ENCODE measurements at regions not wholly inside any gene's neighbourhood (a gene's known extent, or its start where the extent isn't known, plus 50 kb on each side); places are given as distances from the start of the nearest gene placed in this dataset.

DNA sequence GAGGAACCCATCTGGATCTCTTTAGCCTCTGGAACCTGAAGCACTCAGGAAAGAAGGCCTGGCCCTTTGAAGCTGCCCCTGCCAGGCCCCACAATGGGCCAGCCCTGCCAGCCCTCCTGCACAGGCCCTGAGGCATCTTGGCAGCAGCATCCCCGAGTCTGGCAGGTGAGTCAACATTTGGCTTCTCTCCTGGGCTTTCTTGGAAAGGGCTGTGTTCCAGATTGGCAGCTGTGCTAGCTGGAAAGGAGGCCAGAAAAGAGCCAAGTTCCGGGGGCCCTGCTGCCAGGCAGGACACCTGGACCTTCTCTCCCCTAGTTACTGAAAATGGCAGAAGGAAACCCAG, 187.2 kb downstream of the SHQ1 start:
- Histone ChIP-seq H4K8ac (ENCODE audit: extremely low read depth, insufficient read depth, low read length) (no peak overlapping the region), H2BK5ac (ENCODE audit: low read depth, low read length) (no peak overlapping the region), H2BK120ac (replicated peaks; ENCODE audit: low read depth, low read length) (no peak overlapping the region), H2AFZ (ENCODE audit: low read length) (no peak overlapping the region), H2AK5ac (ENCODE audit: low read depth, low read length) (no peak overlapping the region), H3K9ac (replicated peaks in 1 of 4; ENCODE audit: extremely low read depth in 1 of 4, low read depth in 3 of 4, low read length in 3 of 4) (no peak overlapping the region), H3K4me2 (ENCODE audit: insufficient read depth in 1 of 2, low read depth in 2 of 2, low read length in 2 of 2) (no peak overlapping the region), H3K27me3 (replicated peaks in 1 of 4; ENCODE audit: control insufficient read depth in 3 of 4, extremely low read depth in 1 of 4, insufficient read depth in 3 of 4, low read length in 3 of 4) (no peaks in the 10 kb centered on the region), H4K20me1 (replicated peaks in 1 of 2; ENCODE audit: control insufficient read depth in 1 of 2, insufficient read depth in 2 of 2, low read length in 2 of 2) (no peaks in the 10 kb centered on the region), H3K23ac (ENCODE audit: insufficient read length) (no peak overlapping the region), H4K5ac (ENCODE audit: insufficient read length, low read depth, low read length) (no peak overlapping the region), H3K79me1 (ENCODE audit: low read depth, low read length) (no peaks in the 10 kb centered on the region), H3K23me2 (ENCODE audit: low read depth, low read length) (no peaks in the 10 kb centered on the region), H3K4me3 (ENCODE audit: extremely low read depth in 1 of 4, insufficient read depth in 2 of 4, low read depth in 3 of 4, low read length in 4 of 4) (no peak overlapping the region), H3K4me1 (replicated peaks in 1 of 4; ENCODE audit: control insufficient read depth in 3 of 4, insufficient read depth in 4 of 4, low read length in 3 of 4) (no peaks in the 10 kb centered on the region; a peak in 1 of 7 replicates), H3K14ac (ENCODE audit: insufficient read length) (no peak overlapping the region), H3K4ac (replicated peaks; ENCODE audit: insufficient read length, low read depth, low read length) (no peak overlapping the region), H3K18ac (ENCODE audit: extremely low read depth, low read length) (no peak overlapping the region), H3K9me3 (ENCODE audit: insufficient read depth in 2 of 2, low read depth in 1 of 2, low read length in 1 of 2) (no peaks in the 10 kb centered on the region), H2BK12ac (ENCODE audit: low read depth, low read length) (no peak overlapping the region), H2BK20ac (ENCODE audit: low read length) (no peak overlapping the region), H3K36me3 (ENCODE audit: control insufficient read depth in 2 of 4, insufficient read depth in 4 of 4, low read length in 3 of 4) (no peaks in the 10 kb centered on the region), H4K91ac (replicated peaks; ENCODE audit: insufficient read length, low read length) (no peak overlapping the region), H3K56ac (replicated peaks; ENCODE audit: insufficient read length, low read depth, low read length) (no peak overlapping the region), H2BK15ac (ENCODE audit: low read length) (no peak overlapping the region), H3K27ac (ENCODE audit: low read depth, low read length) (no peak overlapping the region), H3K79me2 (ENCODE audit: control insufficient read depth in 1 of 2, insufficient read depth in 2 of 2, low read length in 2 of 2) (no peaks in the 10 kb centered on the region)
- DNase-seq (ENCODE audit: low read depth in 1 of 2, low spot score in 2 of 2) (no peak), FAIRE-seq (no peak)
- CTCF ChIA-PET (ENCODE audit: partially characterized antibody) = interaction anchor here (1.1 to 1.4 kb wide), 2 partner anchors 65 to 320 kb away, joined by 3 read pairs; no protein-coding TSS in a partner anchor
- POLR2A ChIA-PET (ENCODE audit: partially characterized antibody) = no interaction called here
- WGBS, 2 experiments (ENCODE audit: extremely low coverage in 1 of 2, insufficient coverage in 1 of 2, insufficient read length in 1 of 2, insufficient replicate concordance in 2 of 2, low coverage in 1 of 2, low lambda C conversion rate in 2 of 2, missing lambda C conversion rate in 1 of 2) = 82% methylated on average over 2 of the region's 2 CpGs; no CpG with 5 or more reads in 1 of the 2 experiments
- TF ChIP-seq, protein P1, sequence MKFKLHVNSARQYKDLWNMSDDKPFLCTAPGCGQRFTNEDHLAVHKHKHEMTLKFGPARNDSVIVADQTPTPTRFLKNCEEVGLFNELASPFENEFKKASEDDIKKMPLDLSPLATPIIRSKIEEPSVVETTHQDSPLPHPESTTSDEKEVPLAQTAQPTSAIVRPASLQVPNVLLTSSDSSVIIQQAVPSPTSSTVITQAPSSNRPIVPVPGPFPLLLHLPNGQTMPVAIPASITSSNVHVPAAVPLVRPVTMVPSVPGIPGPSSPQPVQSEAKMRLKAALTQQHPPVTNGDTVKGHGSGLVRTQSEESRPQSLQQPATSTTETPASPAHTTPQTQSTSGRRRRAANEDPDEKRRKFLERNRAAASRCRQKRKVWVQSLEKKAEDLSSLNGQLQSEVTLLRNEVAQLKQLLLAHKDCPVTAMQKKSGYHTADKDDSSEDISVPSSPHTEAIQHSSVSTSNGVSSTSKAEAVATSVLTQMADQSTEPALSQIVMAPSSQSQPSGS (IDR thresholded peaks at IDR 0.05; ENCODE audit: low read length) = no peak
- TF ChIP-seq SP4 (IDR thresholded peaks at IDR 0.05; ENCODE audit: low read length) (no peak), CHD1 (IDR thresholded peaks at IDR 0.05; ENCODE audit: low read depth, low read length) (no peak), TAF7 (optimal IDR thresholded peaks at IDR 0.05; ENCODE audit: borderline replicate concordance, low read depth, low read length) (no peak), ZNF274 (IDR thresholded peaks at IDR 0.05; ENCODE audit: borderline replicate concordance, extremely low read depth, low read length) (no peak), SP1 (IDR thresholded peaks at IDR 0.05; ENCODE audit: low read depth, low read length) (no peak), BRCA1 (IDR thresholded peaks at IDR 0.05; ENCODE audit: low read depth, low read length) (no peak), TEAD4 (IDR thresholded peaks at IDR 0.05; ENCODE audit: low read depth, low read length) (no peak)
- TF ChIP-seq, protein P2, sequence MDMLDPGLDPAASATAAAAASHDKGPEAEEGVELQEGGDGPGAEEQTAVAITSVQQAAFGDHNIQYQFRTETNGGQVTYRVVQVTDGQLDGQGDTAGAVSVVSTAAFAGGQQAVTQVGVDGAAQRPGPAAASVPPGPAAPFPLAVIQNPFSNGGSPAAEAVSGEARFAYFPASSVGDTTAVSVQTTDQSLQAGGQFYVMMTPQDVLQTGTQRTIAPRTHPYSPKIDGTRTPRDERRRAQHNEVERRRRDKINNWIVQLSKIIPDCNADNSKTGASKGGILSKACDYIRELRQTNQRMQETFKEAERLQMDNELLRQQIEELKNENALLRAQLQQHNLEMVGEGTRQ (IDR thresholded peaks at IDR 0.05; ENCODE audit: low read length) = no peak

All from H1 (cell line).